Activated CD8-positive, alpha-beta T cell treated with anti-CD3 and anti-CD28 coated beads for 36 hours (primary cell): ENCODE measurements at regions not wholly inside any gene's neighbourhood (a gene's known extent, or its start where the extent isn't known, plus 50 kb on each side); places are given as distances from the start of the nearest gene placed in this dataset.

Experiments used
- ATAC-seq: fragments of 200-7000 bp; cut with Tn5 transposase; one replicate; pipeline ENCODE4 v1.10.0; 2021; ENCODE audit warnings: mild to moderate bottlenecking, moderate library complexity
- CTCF ChIA-PET: fragments of 350-600 bp; sonication (Branson Sonifier 250); formaldehyde crosslinking; loops from one replicate; lab custom pipeline; 2021; ENCODE audit warnings: antibody characterized with exemption; lab: Charles Lee
- POLR2A ChIA-PET: fragments of 350-600 bp; sonication (Branson Sonifier 250); formaldehyde crosslinking; loops from one replicate; lab custom pipeline; 2021; ENCODE audit warnings: antibody characterized with exemption; lab: Charles Lee
- DNase-seq: peaks from one replicate; pipeline ENCODE4 v3.0.0-alpha.2; 2020
- H3K27ac Mint-ChIP-seq: one replicate; pipeline ENCODE4 v1.8.0; 2021; ENCODE audit warnings: mild to moderate bottlenecking, mixed read lengths
- H3K27me3 Mint-ChIP-seq: one replicate; pipeline ENCODE4 v1.8.0; 2021; ENCODE audit warnings: mixed read lengths
- H3K36me3 Mint-ChIP-seq: one replicate; pipeline ENCODE4 v1.8.0; 2021; ENCODE audit warnings: low read depth, mixed read lengths
- H3K4me1 Mint-ChIP-seq: one replicate; pipeline ENCODE4 v1.8.0; 2021; ENCODE audit warnings: low read depth, mixed read lengths
- H3K4me3 Mint-ChIP-seq: one replicate; pipeline ENCODE4 v1.8.0; 2021; ENCODE audit warnings: mild to moderate bottlenecking, moderate library complexity, mixed read lengths
- H3K9me3 Mint-ChIP-seq: one replicate; pipeline ENCODE4 v1.8.0; 2021; ENCODE audit warnings: mixed read lengths
- CTCF ChIP-seq: fragments of 200-600 bp; IDR thresholded peaks from one replicate; pipeline ENCODE4 v1.8.0; 2022; ENCODE audit warnings: antibody characterized with exemption, mild to moderate bottlenecking
- intact Hi-C: fragments of 100-400 bp; cut with micrococcal nuclease; formaldehyde crosslinking; loops from one replicate; pipeline ENCODE4 v1.10.0; 2022

- Mint-ChIP-seq H3K27me3 (no peaks in the 10 kb centered on the region), H3K9me3 (no peaks in the 10 kb centered on the region), H3K4me3 (no peak overlapping the region), H3K27ac (peak overlapping the region; percentile 55), H3K36me3 (no peaks in the 10 kb centered on the region), H3K4me1 (peaks cover 17% of the 10 kb centered on the region)
- DNase-seq (no peak), ATAC-seq (no peak)
- CTCF ChIA-PET, result interaction anchor here (2.6 kb wide), 1 partner anchor 18 kb away, joined by 9 read pairs; no protein-coding TSS in a partner anchor
- POLR2A ChIA-PET, result interaction anchor here (1.8 kb wide), 1 partner anchor 11 kb away, joined by 10 read pairs; no protein-coding TSS in a partner anchor
- TF ChIP-seq CTCF, result no peak
- intact Hi-C loops, result no loop called here
Measured at GRCh38 chr6:15912505-15913400, 216.1 kb upstream of the MYLIP start.

- H3K27me3 Mint-ChIP-seq, result no peaks in the 10 kb centered on the region
- no peak for TF ChIP-seq CTCF
- ATAC-seq, result peak; percentile 86
- ChIA-PET POLR2A (interaction anchor here (1.8 kb wide), 1 partner anchor 10 kb away, joined by 10 read pairs; no protein-coding TSS in a partner anchor), CTCF (interaction anchor here (2.6 kb wide), 1 partner anchor 17 kb away, joined by 9 read pairs; no protein-coding TSS in a partner anchor)
- peak; percentile 72 for DNase-seq
- H3K27ac Mint-ChIP-seq, result peak overlapping the region; percentile 55
- no peaks in the 10 kb centered on the region for H3K9me3 Mint-ChIP-seq
- peaks cover 17% of the 10 kb centered on the region for H3K4me1 Mint-ChIP-seq
- H3K36me3 Mint-ChIP-seq, result no peaks in the 10 kb centered on the region
- intact Hi-C loops, result no loop called here
- no peak overlapping the region for H3K4me3 Mint-ChIP-seq
Measured at GRCh38 chr6:15911753-15912504, 217.0 kb upstream of the MYLIP start.

DNA sequence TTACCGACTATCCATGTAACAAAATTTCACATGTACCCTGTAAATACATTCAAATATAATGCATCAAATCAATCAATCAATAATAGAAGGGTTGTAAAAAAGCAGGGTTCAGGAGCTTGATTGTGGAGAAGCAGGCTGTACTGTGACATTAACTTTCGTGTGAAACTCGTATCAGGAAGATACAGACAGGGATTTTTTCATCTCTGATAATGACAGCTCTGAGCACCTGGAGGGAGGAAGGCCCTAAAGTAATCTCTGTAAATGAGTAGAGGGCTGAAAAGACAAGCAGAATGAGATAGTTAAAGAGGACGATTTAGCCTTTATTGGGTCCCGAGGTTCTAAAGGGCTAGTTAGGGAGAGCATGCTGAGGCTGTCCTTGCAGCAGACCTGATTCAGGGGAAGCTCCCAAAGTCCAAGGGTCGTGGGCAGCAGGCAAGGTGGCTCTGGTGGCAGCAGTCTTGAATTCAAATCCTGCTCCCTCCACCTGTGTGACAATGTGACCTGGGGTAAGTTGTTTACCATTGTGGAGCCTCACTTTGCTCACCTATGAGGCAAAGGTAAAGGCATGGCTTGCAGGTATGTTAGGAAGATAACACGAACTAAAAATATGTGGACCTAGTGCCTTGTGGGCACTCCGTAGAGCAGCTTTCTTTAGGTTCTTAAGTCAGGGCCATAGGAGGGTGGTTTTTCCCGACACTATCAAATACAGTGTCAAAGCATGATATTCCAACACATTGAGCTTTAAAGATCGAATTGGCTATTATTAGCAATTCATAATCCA lies 219.4 kb upstream of the MYLIP start:
- Mint-ChIP-seq H3K9me3 (no peaks in the 10 kb centered on the region), H3K27me3 (no peaks in the 10 kb centered on the region), H3K36me3 (no peaks in the 10 kb centered on the region), H3K4me1 (peaks cover 24% of the 10 kb centered on the region), H3K4me3 (no peak overlapping the region), H3K27ac (no peak overlapping the region)
- TF ChIP-seq CTCF, result no peak
- ChIA-PET CTCF (no interaction called here), POLR2A (interaction anchor here (1.0 kb wide), 1 partner anchor 332 kb away, joined by 3 read pairs; no protein-coding TSS in a partner anchor)
- intact Hi-C loops, result no loop called here
- ATAC-seq, result no peak
- no peak for DNase-seq

GRCh38 chr6:15908871-15909270 lies 220.0 kb upstream of the MYLIP start:
- TF ChIP-seq CTCF, result no peak
- DNase-seq, result no peak
- Mint-ChIP-seq H3K36me3 (no peaks in the 10 kb centered on the region), H3K27ac (no peak overlapping the region), H3K9me3 (no peaks in the 10 kb centered on the region), H3K4me1 (peaks cover 22% of the 10 kb centered on the region), H3K27me3 (no peaks in the 10 kb centered on the region), H3K4me3 (no peak overlapping the region)
- POLR2A ChIA-PET, result no interaction called here
- intact Hi-C loops, result no loop called here
- CTCF ChIA-PET, result interaction anchor here (1.2 kb wide), 1 partner anchor 217 kb away, joined by 3 read pairs; no protein-coding TSS in a partner anchor
- no peak for ATAC-seq
